Rectal smooth muscle tissue (tissue), 1 donor: ENCODE measurements at regions not wholly inside any gene's neighbourhood (a gene's known extent, or its start where the extent isn't known, plus 50 kb on each side); places are given as distances from the start of the nearest gene placed in this dataset.

Source experiments
- H3K27ac ChIP-seq: one replicate; pipeline ENCODE4 v1.7.0; 2013; ENCODE audit warnings: low read depth, low read length, inconsistent platforms
- H3K27me3 ChIP-seq: one replicate; pipeline ENCODE4 v1.7.0; 2013; ENCODE audit warnings: low read length; ENCODE audit not compliant: control insufficient read depth, insufficient read depth
- H3K36me3 ChIP-seq: one replicate; pipeline ENCODE4 v1.7.0; 2013; ENCODE audit warnings: low read length; ENCODE audit not compliant: control insufficient read depth, insufficient read depth
- H3K4me1 ChIP-seq: one replicate; pipeline ENCODE4 v1.7.0; 2013; ENCODE audit warnings: low read length; ENCODE audit not compliant: control insufficient read depth, insufficient read depth
- H3K4me3 ChIP-seq: one replicate; pipeline ENCODE4 v1.7.0; 2013; ENCODE audit warnings: low read length
- H3K9ac ChIP-seq: one replicate; pipeline ENCODE4 v1.7.0; 2013; ENCODE audit warnings: low read length

DNA sequence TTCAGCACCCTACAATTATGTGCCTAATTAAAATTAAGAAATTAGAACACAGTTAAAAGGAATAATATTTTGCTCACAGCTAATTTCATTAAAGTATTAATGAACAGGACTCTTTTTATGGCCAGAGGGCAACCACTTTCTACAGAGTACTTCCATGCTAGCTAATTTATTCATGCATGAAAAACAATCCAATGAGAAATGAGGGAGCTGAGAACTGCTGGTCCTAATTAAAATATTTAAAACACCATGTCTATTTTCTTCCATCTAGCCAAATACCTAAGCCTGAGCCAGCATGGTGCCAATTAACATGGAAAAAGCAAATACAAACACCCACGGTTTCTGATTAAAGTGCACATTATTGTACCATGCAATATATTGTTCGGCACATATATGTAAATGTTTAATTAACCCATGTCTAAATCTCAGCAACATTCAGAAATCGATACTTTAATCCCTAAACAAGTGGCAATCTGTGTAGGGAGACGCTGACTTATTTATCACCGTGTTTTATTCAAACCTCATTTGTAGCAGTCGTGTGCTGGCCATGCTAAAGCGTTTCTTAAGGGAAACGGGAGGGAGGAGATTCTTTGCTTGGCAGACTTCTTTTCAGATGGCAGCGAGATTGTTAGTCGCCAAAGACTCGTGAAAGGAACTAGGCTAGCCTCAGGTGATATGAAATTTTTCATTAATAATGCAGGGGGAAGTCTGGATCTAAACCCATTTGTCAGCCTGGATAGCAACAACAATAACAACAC lies 193.5 kb downstream of the ANXA2 start:
- Histone ChIP-seq H3K27ac (no peak overlapping the region), H3K36me3 (no peaks in the 10 kb centered on the region), H3K27me3 (no peaks in the 10 kb centered on the region), H3K4me3 (no peak overlapping the region), H3K9ac (no peak overlapping the region), H3K4me1 (no peaks in the 10 kb centered on the region)

DNA sequence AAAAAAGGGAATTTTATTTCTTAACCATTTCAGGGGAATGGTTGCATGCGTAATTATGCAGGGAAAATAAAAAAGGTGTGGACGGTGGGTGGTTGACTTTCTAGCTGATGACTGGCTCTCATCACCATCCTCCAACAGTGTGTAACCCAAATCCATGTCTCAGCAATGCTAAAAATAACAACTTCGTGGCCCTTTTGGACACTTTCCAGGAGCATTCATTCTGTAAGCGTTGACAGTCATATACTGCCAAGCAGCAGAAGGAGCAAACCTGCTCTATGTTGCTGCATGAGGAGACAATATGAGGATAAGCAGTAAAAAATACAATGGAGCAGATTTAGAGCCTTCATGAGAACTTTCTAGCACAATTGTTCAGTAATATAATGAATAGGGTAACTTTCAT lies 189.1 kb downstream of the ANXA2 start:
- no peak overlapping the region for H3K27ac ChIP-seq
- no peaks in the 10 kb centered on the region for H3K27me3 ChIP-seq
- H3K4me1 ChIP-seq: no peaks in the 10 kb centered on the region
- no peak overlapping the region for H3K4me3 ChIP-seq
- no peaks in the 10 kb centered on the region for H3K36me3 ChIP-seq
- no peak overlapping the region for H3K9ac ChIP-seq

DNA sequence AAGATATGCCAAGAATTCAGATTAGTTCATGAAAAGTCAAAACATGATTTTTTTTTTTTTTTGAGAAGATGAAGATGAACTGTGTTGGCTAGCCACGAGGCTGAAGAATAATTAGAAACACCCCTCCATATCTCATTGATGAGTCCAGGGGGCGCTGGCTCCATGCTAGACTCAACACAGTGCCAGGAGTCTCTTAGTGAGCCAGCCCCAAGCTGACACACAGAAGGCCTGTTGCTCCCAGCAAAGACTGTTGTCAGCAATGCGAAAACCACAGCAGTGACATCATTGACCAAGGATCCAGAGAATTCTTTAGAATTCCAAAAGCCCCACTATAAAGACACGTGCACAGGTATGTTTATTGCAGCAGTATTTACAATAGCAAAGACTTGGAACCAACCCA lies 185.2 kb downstream of the ANXA2 start:
- no peak overlapping the region for H3K4me3 ChIP-seq
- H3K9ac ChIP-seq: no peak overlapping the region
- H3K4me1 ChIP-seq: no peaks in the 10 kb centered on the region
- no peak overlapping the region for H3K27ac ChIP-seq
- no peaks in the 10 kb centered on the region for H3K36me3 ChIP-seq
- no peaks in the 10 kb centered on the region for H3K27me3 ChIP-seq

DNA sequence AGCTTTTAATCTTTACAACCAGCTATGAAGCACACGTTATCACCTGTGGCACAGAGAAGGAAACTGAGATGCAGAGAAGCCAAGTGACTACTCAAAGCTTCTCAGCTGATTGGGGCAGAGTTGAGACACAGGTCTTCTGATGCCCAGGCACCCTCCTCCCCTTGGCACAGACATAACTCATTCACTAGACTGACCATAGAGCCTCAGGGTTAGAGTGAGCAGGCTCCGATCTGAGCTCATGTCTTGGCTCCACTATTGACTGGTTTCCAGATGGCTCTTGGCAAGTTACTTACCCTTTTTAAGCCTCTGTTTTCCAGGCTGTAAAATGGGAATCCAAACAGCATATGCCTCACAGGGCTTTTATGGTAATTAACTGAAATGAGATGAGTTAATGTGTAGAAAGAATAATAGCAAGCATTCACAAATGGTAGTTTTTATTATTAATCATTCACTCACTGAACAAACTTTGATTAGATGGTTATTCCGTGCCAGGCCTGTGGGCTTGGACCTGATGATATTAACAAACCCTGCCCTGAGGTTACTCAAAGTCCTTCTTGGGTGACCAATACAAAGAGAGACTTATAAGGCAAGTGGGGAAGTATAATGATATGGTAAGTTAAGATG lies 184.3 kb downstream of the ANXA2 start:
- H3K4me1 ChIP-seq: no peaks in the 10 kb centered on the region
- H3K9ac ChIP-seq: no peak overlapping the region
- no peak overlapping the region for H3K4me3 ChIP-seq
- H3K27ac ChIP-seq: no peak overlapping the region
- no peaks in the 10 kb centered on the region for H3K36me3 ChIP-seq
- no peaks in the 10 kb centered on the region for H3K27me3 ChIP-seq

DNA sequence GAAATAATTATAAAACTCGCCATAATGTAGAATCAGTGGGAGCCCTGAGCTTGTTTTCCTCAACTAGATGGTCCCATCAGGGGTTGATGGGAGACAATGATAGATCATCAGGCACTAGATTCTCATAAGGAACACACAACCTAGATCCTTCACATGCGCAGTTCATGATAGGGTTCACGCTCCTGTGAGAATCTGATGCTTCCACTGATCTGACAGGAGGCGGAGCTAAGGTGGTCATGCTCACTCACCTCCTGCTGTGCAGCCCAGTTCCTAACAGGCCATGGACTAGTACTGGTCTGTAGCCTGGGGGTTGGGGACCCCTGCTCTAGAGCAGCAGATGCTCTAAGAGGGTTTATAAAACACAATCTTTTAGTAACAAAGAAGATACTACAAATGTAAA lies 183.6 kb downstream of the ANXA2 start:
- no peaks in the 10 kb centered on the region for H3K36me3 ChIP-seq
- no peaks in the 10 kb centered on the region for H3K27me3 ChIP-seq
- H3K9ac ChIP-seq: no peak overlapping the region
- no peaks in the 10 kb centered on the region for H3K4me1 ChIP-seq
- H3K4me3 ChIP-seq: no peak overlapping the region
- H3K27ac ChIP-seq: no peak overlapping the region

DNA sequence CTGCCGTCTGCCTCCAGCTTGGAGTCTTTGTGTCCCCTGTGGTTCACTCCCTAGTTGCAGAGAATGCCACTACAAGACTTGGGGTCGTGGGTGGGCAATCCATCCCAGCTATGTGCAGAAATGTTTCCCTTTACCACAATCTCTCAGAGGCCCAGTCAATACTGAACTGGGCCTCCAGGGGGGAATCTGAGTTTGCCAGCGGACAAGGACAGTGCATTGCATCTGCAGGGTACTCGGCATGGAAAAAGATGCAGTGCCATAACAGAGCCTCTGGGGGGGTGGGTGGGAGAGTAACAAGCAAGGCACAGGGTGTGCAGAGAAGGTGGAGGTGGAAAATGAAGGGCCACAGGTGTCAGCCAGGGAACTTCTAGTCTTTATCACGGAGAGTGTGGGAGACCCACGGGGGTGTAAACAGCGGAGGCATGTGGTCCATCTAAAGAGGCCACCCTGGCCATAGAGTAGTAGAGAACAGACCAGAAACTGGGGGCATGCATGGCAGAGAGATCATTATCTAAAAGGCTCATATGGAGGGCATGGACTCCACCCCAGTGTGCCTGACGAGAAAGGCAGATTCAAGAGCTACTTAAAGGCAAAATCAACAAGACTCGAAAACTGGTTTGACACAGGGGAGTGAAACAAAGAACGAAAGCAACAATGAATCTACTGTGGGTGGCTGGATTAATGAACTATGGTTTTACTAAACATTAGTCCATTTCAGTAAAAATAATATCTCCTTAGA lies 182.4 kb downstream of the ANXA2 start:
- H3K27ac ChIP-seq: no peak overlapping the region
- H3K4me3 ChIP-seq: no peak overlapping the region
- H3K4me1 ChIP-seq: no peaks in the 10 kb centered on the region
- no peak overlapping the region for H3K9ac ChIP-seq
- H3K27me3 ChIP-seq: no peaks in the 10 kb centered on the region
- no peaks in the 10 kb centered on the region for H3K36me3 ChIP-seq

DNA sequence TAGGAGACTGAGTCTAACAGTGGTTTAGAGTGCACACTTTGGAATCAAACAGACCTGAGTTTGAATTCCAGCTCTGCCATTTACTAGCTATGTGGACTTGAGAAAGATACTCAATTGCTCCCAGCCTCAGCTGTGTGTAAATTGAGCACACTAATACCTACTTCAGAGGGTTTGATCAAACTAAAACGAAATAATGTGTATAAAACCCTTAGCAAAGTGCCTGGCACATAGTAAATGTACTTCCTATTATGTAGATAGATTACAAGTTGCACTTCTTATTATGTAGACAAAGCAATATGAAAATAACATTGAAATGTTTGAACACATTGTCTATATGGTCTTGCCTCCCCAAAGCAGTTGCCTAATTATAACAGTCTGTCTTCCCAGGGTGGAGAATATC lies 180.6 kb downstream of the ANXA2 start:
- Histone ChIP-seq H3K27ac (no peak overlapping the region), H3K4me3 (no peak overlapping the region), H3K4me1 (no peaks in the 10 kb centered on the region), H3K9ac (no peak overlapping the region), H3K36me3 (no peaks in the 10 kb centered on the region), H3K27me3 (no peaks in the 10 kb centered on the region)

DNA sequence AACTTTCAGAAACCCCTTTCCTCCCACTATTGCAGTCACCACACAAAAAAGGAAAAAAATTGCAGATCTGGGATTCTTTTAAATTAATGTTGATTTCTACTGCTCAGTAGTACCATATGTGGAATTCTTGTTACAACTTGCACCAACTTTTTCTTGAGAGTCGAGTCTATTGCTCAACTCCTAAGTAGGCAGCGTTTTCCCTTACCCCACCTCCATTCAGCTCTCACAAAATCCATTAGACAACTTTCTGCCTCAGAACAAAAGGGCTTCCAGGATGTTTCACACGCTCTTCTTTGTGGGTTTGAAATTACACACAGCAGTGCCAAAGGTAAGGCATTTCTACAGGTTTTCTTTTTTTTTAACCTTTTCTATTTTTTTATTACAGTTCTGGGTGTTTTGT lies 179.5 kb downstream of the ANXA2 start:
- Histone ChIP-seq H3K36me3 (no peaks in the 10 kb centered on the region), H3K27me3 (no peaks in the 10 kb centered on the region), H3K27ac (no peak overlapping the region), H3K4me1 (no peaks in the 10 kb centered on the region), H3K4me3 (no peak overlapping the region), H3K9ac (no peak overlapping the region)

DNA sequence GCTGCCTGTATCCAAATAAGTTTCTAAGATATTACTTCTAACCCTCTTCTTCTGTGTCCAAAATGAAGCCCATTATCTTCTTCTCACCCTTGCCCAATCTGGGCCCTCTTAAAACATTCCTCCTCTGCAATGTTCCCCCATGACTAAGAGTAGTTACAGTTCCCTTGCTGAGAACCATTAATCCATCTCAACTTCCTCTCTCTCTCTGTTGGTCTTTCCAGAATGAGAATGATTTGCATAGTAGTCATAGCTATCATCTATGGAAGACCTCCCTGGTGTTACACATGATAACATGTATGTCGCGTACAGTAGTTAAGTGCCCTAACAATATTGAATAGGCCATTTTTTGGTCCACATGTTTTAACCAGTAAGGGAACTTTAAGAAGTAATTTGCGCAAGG lies 177.9 kb downstream of the ANXA2 start:
- Histone ChIP-seq H3K36me3 (no peaks in the 10 kb centered on the region), H3K27me3 (no peaks in the 10 kb centered on the region), H3K27ac (no peak overlapping the region), H3K4me3 (no peak overlapping the region), H3K4me1 (no peaks in the 10 kb centered on the region), H3K9ac (no peak overlapping the region)

DNA sequence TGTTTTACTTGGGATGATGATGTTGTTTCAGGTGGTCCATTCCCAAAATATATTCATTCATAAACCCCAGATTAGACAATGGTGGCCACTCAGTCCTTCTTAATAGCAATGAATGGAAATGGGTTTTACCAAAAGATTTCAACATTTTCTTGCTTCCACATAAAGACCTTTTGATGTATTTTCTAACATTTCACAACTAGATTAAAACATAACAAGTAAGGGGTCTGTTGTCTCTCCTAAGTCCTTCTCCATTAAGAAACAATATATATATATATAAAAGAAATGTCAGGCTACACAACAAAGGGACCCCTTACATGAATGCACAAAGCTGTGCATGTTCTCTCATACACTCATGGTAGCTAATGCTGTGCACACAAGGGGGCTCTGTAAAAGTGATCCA lies 176.4 kb downstream of the ANXA2 start:
- no peaks in the 10 kb centered on the region for H3K4me1 ChIP-seq
- no peaks in the 10 kb centered on the region for H3K36me3 ChIP-seq
- H3K4me3 ChIP-seq: no peak overlapping the region
- no peaks in the 10 kb centered on the region for H3K27me3 ChIP-seq
- no peak overlapping the region for H3K9ac ChIP-seq
- no peak overlapping the region for H3K27ac ChIP-seq

DNA sequence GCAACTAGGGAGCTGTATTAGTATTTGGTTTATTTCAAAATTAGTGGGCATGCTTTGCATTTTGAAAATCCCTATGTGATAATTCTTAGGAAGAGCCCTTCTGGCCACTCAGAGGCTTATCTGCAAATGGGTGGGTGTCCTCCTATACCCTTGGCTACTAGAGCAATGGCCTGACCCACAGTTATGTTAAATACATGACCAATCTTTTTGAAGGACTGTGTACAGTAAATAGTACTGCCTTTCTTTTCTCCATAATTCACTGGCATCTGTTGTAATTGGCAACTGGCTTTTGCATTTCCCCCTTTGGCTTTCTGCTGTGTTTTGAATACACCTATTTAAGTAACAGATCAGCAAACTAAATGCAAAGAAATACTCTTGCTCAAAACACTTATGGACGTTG lies 175.4 kb downstream of the ANXA2 start:
- Histone ChIP-seq H3K4me1 (no peaks in the 10 kb centered on the region), H3K4me3 (no peak overlapping the region), H3K9ac (no peak overlapping the region), H3K27ac (no peak overlapping the region), H3K27me3 (no peaks in the 10 kb centered on the region), H3K36me3 (no peaks in the 10 kb centered on the region)

DNA sequence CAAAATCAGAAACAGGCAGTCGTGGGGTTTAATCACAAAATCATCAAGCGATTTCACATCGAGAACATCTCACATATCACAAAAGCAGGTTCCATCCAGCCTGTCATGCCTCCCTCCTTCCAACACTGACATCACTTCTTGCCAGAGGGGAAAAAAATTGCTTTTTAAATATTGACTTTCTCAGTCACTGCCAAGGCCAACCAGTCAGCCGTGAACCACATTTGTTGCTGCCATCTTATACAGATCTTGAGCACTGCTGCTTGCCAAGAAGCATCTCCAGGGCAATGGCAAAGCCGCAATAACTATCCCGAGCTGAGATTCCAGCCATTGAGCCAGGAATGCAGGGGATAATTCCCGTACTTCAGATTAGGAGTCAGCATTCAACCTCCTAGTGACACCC lies 174.6 kb downstream of the ANXA2 start:
- H3K36me3 ChIP-seq: no peaks in the 10 kb centered on the region

More for the DNA sequence above, 174.6 kb downstream of the ANXA2 start:
- Histone ChIP-seq H3K27me3 (no peaks in the 10 kb centered on the region), H3K4me1 (no peaks in the 10 kb centered on the region), H3K4me3 (no peak overlapping the region), H3K27ac (no peak overlapping the region), H3K9ac (no peak overlapping the region)
